ENCODE measurements at regions not wholly inside any gene's neighbourhood (a gene's known extent, or its start where the extent isn't known, plus 50 kb on each side); places are given as distances from the start of the nearest gene placed in this dataset.

DNA sequence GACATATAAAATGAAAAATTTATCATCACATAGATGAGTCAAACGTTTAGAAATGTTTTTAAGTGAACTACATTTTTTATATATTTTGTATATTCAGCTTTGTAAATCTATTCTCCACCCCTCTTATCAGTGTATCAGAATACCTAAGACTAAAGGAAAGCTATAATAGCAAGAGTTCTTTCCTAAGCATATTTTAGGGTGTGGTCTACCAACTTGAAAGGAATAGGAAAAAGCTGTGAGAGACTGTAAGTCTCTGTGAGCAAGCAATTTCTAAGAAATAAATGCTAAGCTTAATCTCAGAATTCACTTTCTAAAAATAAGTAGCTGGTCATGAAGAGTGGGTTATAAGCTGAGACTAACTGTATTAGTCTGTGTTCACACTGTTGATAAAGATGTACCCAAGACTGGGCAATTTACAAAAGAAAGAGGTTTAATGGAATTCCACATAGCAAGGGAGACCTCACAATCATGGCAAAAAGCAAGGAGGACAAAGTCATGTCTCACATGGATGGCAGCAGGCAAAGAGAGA, 175.4 kb upstream of the PREP start:
- H3K79me2 ChIP-seq (ENCODE audit: insufficient read depth, low read length): no peaks in the 10 kb centered on the region
- DNase-seq (ENCODE audit: low spot score): no peak
- no peak overlapping the region for H3K9ac ChIP-seq (ENCODE audit: insufficient read depth, low read depth, low read length)
- CTCF ChIA-PET (ENCODE audit: low intra/inter-chr PET ratio, low total read pairs): no interaction called here
- BruUV-seq (replicated peaks): no TSS peak
- no peaks in the 10 kb centered on the region for H3K9me3 ChIP-seq (ENCODE audit: low read length)
- in situ Hi-C loops (cut with HindIII; ENCODE audit: extremely low pct_ligation_motif_present, low pct_unique_long_range_greater_than_20kb): no loop called here
- no peak overlapping the region for H3K4me3 ChIP-seq (replicated peaks in 1 of 3; ENCODE audit: insufficient read depth in 1 of 3, low read depth in 2 of 3, low read length in 3 of 3)
- POLR2A ChIA-PET: no interaction called here
- no peak for ATAC-seq
- H3K27ac ChIP-seq (ENCODE audit: extremely low read length, insufficient read depth, low read length): no peak overlapping the region
- no peak for TF ChIP-seq ZNF552 (CRISPR knock-in tag; IDR thresholded peaks at IDR 0.05; ENCODE audit: borderline replicate concordance)
- no peak for TF ChIP-seq NFYB (CRISPR knock-in tag; IDR thresholded peaks at IDR 0.05)
- TF ChIP-seq IKZF4 (CRISPR knock-in tag; IDR thresholded peaks at IDR 0.05; ENCODE audit: borderline replicate concordance, low read depth, not compliant biosample characterization): no peak
- H4K20me1 ChIP-seq (ENCODE audit: insufficient read depth, low read length): no peaks in the 10 kb centered on the region
- no peak for FAIRE-seq
- H3K27me3 ChIP-seq (ENCODE audit: control insufficient read depth in 1 of 2, insufficient read depth in 2 of 2, low read length in 2 of 2): no peaks in the 10 kb centered on the region; a peak in 1 of 5 replicates
- no peaks in the 10 kb centered on the region for H3K36me3 ChIP-seq (replicated peaks in 1 of 2; ENCODE audit: control insufficient read depth in 1 of 2, insufficient read depth in 2 of 2, low read length in 2 of 2)
- 2% methylated on average over 1 of the region's 1 CpG for WGBS (ENCODE audit: low lambda C conversion rate)
- H3K4me1 ChIP-seq (ENCODE audit: insufficient read depth, low read length): no peaks in the 10 kb centered on the region
- H2AFZ ChIP-seq (ENCODE audit: low read length): no peak overlapping the region
- no peak overlapping the region for H3K4me2 ChIP-seq (ENCODE audit: low read depth, low read length)
- intact Hi-C loops (cut with micrococcal nuclease; ENCODE audit: unreplicated experiment): no loop called here

DNA sequence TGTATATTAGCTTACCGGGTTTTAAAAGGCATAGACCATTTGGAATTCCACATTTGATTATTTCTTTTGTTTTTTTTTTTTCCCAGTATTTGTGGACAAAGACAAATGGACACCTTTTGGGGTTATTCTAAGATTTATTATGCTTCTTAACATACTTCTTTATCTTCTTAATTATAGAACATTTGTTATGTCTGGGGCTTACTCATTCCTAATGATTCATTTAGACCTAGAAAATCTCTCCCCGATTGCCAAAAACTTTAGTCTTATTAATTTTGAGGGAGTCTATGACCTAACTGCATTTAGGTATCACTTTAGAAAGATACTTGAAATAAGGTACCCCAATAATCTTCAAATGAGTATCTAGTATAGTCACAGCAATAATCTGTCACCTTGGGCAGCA, 170.7 kb upstream of the PREP start:
- CTCF ChIA-PET (ENCODE audit: low intra/inter-chr PET ratio, low total read pairs): no interaction called here
- no peaks in the 10 kb centered on the region for H3K79me2 ChIP-seq (ENCODE audit: insufficient read depth, low read length)
- intact Hi-C loops (cut with micrococcal nuclease; ENCODE audit: unreplicated experiment) (no loop called here), in situ Hi-C loops (cut with HindIII; ENCODE audit: extremely low pct_ligation_motif_present, low pct_unique_long_range_greater_than_20kb) (no loop called here)
- no peaks in the 10 kb centered on the region for H3K36me3 ChIP-seq (replicated peaks in 1 of 2; ENCODE audit: control insufficient read depth in 1 of 2, insufficient read depth in 2 of 2, low read length in 2 of 2)
- H4K20me1 ChIP-seq (ENCODE audit: insufficient read depth, low read length): no peaks in the 10 kb centered on the region
- H3K4me1 ChIP-seq (ENCODE audit: insufficient read depth, low read length): peaks cover 10% of the 10 kb centered on the region
- ATAC-seq: no peak
- no peaks in the 10 kb centered on the region for H3K9me3 ChIP-seq (ENCODE audit: low read length)
- no peak overlapping the region for H3K4me2 ChIP-seq (ENCODE audit: low read depth, low read length)
- no peak overlapping the region for H3K27ac ChIP-seq (ENCODE audit: extremely low read length, insufficient read depth, low read length)
- H3K27me3 ChIP-seq (ENCODE audit: control insufficient read depth in 1 of 2, insufficient read depth in 2 of 2, low read length in 2 of 2): no peaks in the 10 kb centered on the region; a peak in 1 of 5 replicates
- no TSS peak for BruUV-seq (replicated peaks)
- H3K9ac ChIP-seq (ENCODE audit: insufficient read depth, low read depth, low read length): no peak overlapping the region
- 91% methylated on average over 2 of the region's 2 CpGs for WGBS (ENCODE audit: low lambda C conversion rate)
- H2AFZ ChIP-seq (ENCODE audit: low read length): no peak overlapping the region
- FAIRE-seq: no peak
- H3K4me3 ChIP-seq (replicated peaks in 1 of 3; ENCODE audit: insufficient read depth in 1 of 3, low read depth in 2 of 3, low read length in 3 of 3): no peak overlapping the region
- no peak for DNase-seq (ENCODE audit: low spot score)
- POLR2A ChIA-PET: no interaction called here
- TF ChIP-seq TBX3 (IDR thresholded peaks at IDR 0.05; ENCODE audit: borderline replicate concordance): no peak
- no peak for TF ChIP-seq RXRA (CRISPR knock-in tag; IDR thresholded peaks at IDR 0.05)
- no peak for TF ChIP-seq NPAS2 (CRISPR knock-in tag; IDR thresholded peaks at IDR 0.05; ENCODE audit: borderline replicate concordance)
- TF ChIP-seq ZNF121 (CRISPR knock-in tag; IDR thresholded peaks at IDR 0.05): no peak
- TF ChIP-seq ZNF552 (CRISPR knock-in tag; IDR thresholded peaks at IDR 0.05; ENCODE audit: borderline replicate concordance): no peak
- no peak for TF ChIP-seq ZNF17 (CRISPR knock-in tag; IDR thresholded peaks at IDR 0.05)
- TF ChIP-seq, protein P1, sequence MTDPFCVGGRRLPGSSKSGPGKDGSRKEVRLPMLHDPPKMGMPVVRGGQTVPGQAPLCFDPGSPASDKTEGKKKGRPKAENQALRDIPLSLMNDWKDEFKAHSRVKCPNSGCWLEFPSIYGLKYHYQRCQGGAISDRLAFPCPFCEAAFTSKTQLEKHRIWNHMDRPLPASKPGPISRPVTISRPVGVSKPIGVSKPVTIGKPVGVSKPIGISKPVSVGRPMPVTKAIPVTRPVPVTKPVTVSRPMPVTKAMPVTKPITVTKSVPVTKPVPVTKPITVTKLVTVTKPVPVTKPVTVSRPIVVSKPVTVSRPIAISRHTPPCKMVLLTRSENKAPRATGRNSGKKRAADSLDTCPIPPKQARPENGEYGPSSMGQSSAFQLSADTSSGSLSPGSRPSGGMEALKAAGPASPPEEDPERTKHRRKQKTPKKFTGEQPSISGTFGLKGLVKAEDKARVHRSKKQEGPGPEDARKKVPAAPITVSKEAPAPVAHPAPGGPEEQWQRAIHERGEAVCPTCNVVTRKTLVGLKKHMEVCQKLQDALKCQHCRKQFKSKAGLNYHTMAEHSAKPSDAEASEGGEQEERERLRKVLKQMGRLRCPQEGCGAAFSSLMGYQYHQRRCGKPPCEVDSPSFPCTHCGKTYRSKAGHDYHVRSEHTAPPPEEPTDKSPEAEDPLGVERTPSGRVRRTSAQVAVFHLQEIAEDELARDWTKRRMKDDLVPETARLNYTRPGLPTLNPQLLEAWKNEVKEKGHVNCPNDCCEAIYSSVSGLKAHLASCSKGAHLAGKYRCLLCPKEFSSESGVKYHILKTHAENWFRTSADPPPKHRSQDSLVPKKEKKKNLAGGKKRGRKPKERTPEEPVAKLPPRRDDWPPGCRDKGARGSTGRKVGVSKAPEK (CRISPR knock-in tag; IDR thresholded peaks at IDR 0.05; ENCODE audit: borderline replicate concordance): no peak
- no peak for TF ChIP-seq ZNF180 (CRISPR knock-in tag; IDR thresholded peaks at IDR 0.05; ENCODE audit: borderline replicate concordance, low read depth)
- TF ChIP-seq NR2F2 (IDR thresholded peaks at IDR 0.05; ENCODE audit: borderline replicate concordance, low read depth): no peak
- TF ChIP-seq HDAC2 (CRISPR knock-in tag; IDR thresholded peaks at IDR 0.05): no peak
- TF ChIP-seq BRCA1 (CRISPR knock-in tag; IDR thresholded peaks at IDR 0.05): no peak
- TF ChIP-seq, protein P2, sequence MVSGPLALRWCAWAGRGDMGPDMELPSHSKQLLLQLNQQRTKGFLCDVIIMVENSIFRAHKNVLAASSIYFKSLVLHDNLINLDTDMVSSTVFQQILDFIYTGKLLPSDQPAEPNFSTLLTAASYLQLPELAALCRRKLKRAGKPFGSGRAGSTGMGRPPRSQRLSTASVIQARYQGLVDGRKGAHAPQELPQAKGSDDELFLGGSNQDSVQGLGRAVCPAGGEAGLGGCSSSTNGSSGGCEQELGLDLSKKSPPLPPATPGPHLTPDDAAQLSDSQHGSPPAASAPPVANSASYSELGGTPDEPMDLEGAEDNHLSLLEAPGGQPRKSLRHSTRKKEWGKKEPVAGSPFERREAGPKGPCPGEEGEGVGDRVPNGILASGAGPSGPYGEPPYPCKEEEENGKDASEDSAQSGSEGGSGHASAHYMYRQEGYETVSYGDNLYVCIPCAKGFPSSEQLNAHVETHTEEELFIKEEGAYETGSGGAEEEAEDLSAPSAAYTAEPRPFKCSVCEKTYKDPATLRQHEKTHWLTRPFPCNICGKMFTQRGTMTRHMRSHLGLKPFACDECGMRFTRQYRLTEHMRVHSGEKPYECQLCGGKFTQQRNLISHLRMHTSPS (CRISPR knock-in tag; IDR thresholded peaks at IDR 0.05; ENCODE audit: low read depth): no peak
- no peak for TF ChIP-seq BHLHE40 (IDR thresholded peaks at IDR 0.05; ENCODE audit: low read length)
- TF ChIP-seq ZNF660 (CRISPR knock-in tag; IDR thresholded peaks at IDR 0.05; ENCODE audit: borderline replicate concordance, low read depth): no peak
